Progenitor cell of endocrine pancreas (in vitro differentiated cells): ENCODE measurements at regions not wholly inside any gene's neighbourhood (a gene's known extent, or its start where the extent isn't known, plus 50 kb on each side); places are given as distances from the start of the nearest gene placed in this dataset.

ENCODE experiments used
- DNase-seq: peaks from one replicate; pipeline ENCODE4 v3.0.0; 2021; ENCODE audit warnings: low spot score; ENCODE audit not compliant: unreplicated experiment
- H3K27ac Mint-ChIP-seq: 2 replicates; pipeline ENCODE4 v1.8.0; 2021; ENCODE audit warnings: mild to moderate bottlenecking, moderate library complexity, mixed read lengths
- H3K27me3 Mint-ChIP-seq: 2 replicates; pipeline ENCODE4 v1.8.0; 2021; ENCODE audit warnings: mixed read lengths
- H3K36me3 Mint-ChIP-seq: 2 replicates; pipeline ENCODE4 v1.8.0; 2022; ENCODE audit warnings: mixed read lengths; ENCODE audit not compliant: insufficient read depth
- H3K4me1 Mint-ChIP-seq: 2 replicates; pipeline ENCODE4 v1.8.0; 2021; ENCODE audit warnings: low read depth, mixed read lengths
- H3K4me3 Mint-ChIP-seq: 2 replicates; pipeline ENCODE4 v1.8.0; 2021; ENCODE audit warnings: low read depth, mild to moderate bottlenecking, moderate library complexity, mixed read lengths
- H3K9me3 Mint-ChIP-seq: 2 replicates; pipeline ENCODE4 v1.8.0; 2021; ENCODE audit warnings: low read depth, mixed read lengths
- CTCF ChIP-seq: fragments of 200-600 bp; sonication (generic); IDR thresholded peaks from one replicate; pipeline ENCODE4 v1.5.0; 2021; ENCODE audit warnings: antibody characterized with exemption, mild to moderate bottlenecking; ENCODE audit not compliant: unreplicated experiment

GRCh38 chr17:69729944-69730343, 315.4 kb downstream of the MAP2K6 start:
- Mint-ChIP-seq H3K9me3 (no peaks in the 10 kb centered on the region), H3K4me1 (peaks cover 3% of the 10 kb centered on the region), H3K27me3 (peaks cover 4% of the 10 kb centered on the region), H3K36me3 (no peaks in the 10 kb centered on the region), H3K4me3 (no peak overlapping the region), H3K27ac (no peak overlapping the region)
- DNase-seq, result no peak
- TF ChIP-seq CTCF, result no peak

- Mint-ChIP-seq H3K4me3 (no peak overlapping the region), H3K27me3 (peaks cover 4% of the 10 kb centered on the region), H3K4me1 (peaks cover 3% of the 10 kb centered on the region), H3K27ac (no peak overlapping the region), H3K9me3 (peaks cover 8% of the 10 kb centered on the region), H3K36me3 (peaks cover under 1% of the 10 kb centered on the region)
- DNase-seq, result no peak
- TF ChIP-seq CTCF, result no peak
Observed at GRCh38 chr17:69732272-69732918, 317.9 kb downstream of the MAP2K6 start.

- H3K4me1 Mint-ChIP-seq, result peaks cover 3% of the 10 kb centered on the region
- no peak for DNase-seq
- peaks cover 1% of the 10 kb centered on the region for H3K36me3 Mint-ChIP-seq
- H3K27me3 Mint-ChIP-seq, result peaks cover 4% of the 10 kb centered on the region
- TF ChIP-seq CTCF, result no peak
- H3K4me3 Mint-ChIP-seq, result no peak overlapping the region
- peaks cover 15% of the 10 kb centered on the region for H3K9me3 Mint-ChIP-seq
- no peak overlapping the region for H3K27ac Mint-ChIP-seq
Observed at GRCh38 chr17:69733171-69734012, 318.9 kb downstream of the MAP2K6 start.

GRCh38 chr17:69734656-69735055, 320.2 kb downstream of the MAP2K6 start:
- H3K9me3 Mint-ChIP-seq, result peaks cover 17% of the 10 kb centered on the region

More at GRCh38 chr17:69734656-69735055, 320.2 kb downstream of the MAP2K6 start:
- Mint-ChIP-seq H3K4me1 (peaks cover 3% of the 10 kb centered on the region), H3K4me3 (no peak overlapping the region), H3K27ac (no peak overlapping the region), H3K36me3 (peaks cover 1% of the 10 kb centered on the region), H3K27me3 (peaks cover 4% of the 10 kb centered on the region)
- no peak for DNase-seq
- TF ChIP-seq CTCF, result no peak
